Keratinocyte (primary cell): ENCODE measurements at regions not wholly inside any gene's neighbourhood (a gene's known extent, or its start where the extent isn't known, plus 50 kb on each side); places are given as distances from the start of the nearest gene placed in this dataset.

ENCODE experiments used
- EZH2 ChIP-seq: IDR thresholded peaks from one replicate; pipeline ENCODE4 v1.6.1; 2012; ENCODE audit warnings: inconsistent platforms, mild to moderate bottlenecking, low read length, moderate library complexity
- TF ChIP-seq, protein P1 (sequence below), 3 experiments: IDR thresholded peaks in 1 of 3; conservative IDR thresholded peaks in 1 of 3; optimal IDR thresholded peaks in 1 of 3; 2 replicates in 2 of 3; 3 replicates in 1 of 3; pipeline versions ENCODE3 to v1.5.1; 2011; ENCODE audit warnings: low read length in 3 of 3, mild to moderate bottlenecking in 3 of 3, moderate library complexity in 2 of 3, control low read depth in 1 of 3, inconsistent platforms in 1 of 3; ENCODE audit not compliant: insufficient read depth in 2 of 3; ENCODE audit errors: extremely low read depth in 1 of 3

GRCh38 chr15:31590609-31591008 lies 264.0 kb downstream of the KLF13 start:
- TF ChIP-seq, protein P1, sequence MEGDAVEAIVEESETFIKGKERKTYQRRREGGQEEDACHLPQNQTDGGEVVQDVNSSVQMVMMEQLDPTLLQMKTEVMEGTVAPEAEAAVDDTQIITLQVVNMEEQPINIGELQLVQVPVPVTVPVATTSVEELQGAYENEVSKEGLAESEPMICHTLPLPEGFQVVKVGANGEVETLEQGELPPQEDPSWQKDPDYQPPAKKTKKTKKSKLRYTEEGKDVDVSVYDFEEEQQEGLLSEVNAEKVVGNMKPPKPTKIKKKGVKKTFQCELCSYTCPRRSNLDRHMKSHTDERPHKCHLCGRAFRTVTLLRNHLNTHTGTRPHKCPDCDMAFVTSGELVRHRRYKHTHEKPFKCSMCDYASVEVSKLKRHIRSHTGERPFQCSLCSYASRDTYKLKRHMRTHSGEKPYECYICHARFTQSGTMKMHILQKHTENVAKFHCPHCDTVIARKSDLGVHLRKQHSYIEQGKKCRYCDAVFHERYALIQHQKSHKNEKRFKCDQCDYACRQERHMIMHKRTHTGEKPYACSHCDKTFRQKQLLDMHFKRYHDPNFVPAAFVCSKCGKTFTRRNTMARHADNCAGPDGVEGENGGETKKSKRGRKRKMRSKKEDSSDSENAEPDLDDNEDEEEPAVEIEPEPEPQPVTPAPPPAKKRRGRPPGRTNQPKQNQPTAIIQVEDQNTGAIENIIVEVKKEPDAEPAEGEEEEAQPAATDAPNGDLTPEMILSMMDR (optimal IDR thresholded peaks at IDR 0.05 in 1 of 3, IDR thresholded peaks at IDR 0.05 in 1 of 3, conservative IDR thresholded peaks at IDR 0.05 in 1 of 3; ENCODE audit: extremely low read depth in 1 of 3, insufficient read depth in 2 of 3, low read length in 3 of 3), result no peak
- TF ChIP-seq EZH2, result no peak
